Endothelial cell of umbilical vein (primary cell): ENCODE measurements at regions not wholly inside any gene's neighbourhood (a gene's known extent, or its start where the extent isn't known, plus 50 kb on each side); places are given as distances from the start of the nearest gene placed in this dataset.

Source experiments
- BruUV-seq: library from RNA; stranded (reverse); fragments of 400-500 nt; replicated peaks from 2 replicates; lab custom pipeline; 2021; lab: Mats Ljungman, UMichigan
- CTCF ChIA-PET: fragments of 300-600, 350-600 bp; sonication (Branson Sonifier 250); formaldehyde crosslinking; loops from one replicate; lab custom pipeline; 2021; ENCODE audit warnings: antibody characterized with exemption, inconsistent platforms; lab: Charles Lee
- POLR2A ChIA-PET: fragments of 300-600, 350-600 bp; sonication (Branson Sonifier 250); formaldehyde crosslinking; loops from one replicate; lab custom pipeline; 2021; ENCODE audit warnings: antibody characterized with exemption, inconsistent platforms; lab: Charles Lee
- DNase-seq: peaks from one replicate; pipeline ENCODE4 v3.0.0-alpha.2; 2011; ENCODE audit warnings: low read depth, low spot score
- FAIRE-seq: peaks from 2 replicates; lab custom pipeline; 2011; peaks lifted over from hg19 to GRCh38; lab: Jason Lieb, UNC
- H2AFZ ChIP-seq: 2 replicates; pipeline ENCODE4 v1.6.0; 2012; ENCODE audit warnings: low read depth, low read length, control low read depth, inconsistent platforms
- H3K27ac ChIP-seq: 2 replicates; pipeline ENCODE4 v1.5.1; 2011; ENCODE audit warnings: low read depth, mild to moderate bottlenecking, control low read depth, low read length, moderate library complexity; ENCODE audit not compliant: insufficient read depth
- H3K27me3 ChIP-seq, 2 experiments: 2 replicates each; pipeline versions ENCODE4 v1.6.0 to v1.6.1; 2011; ENCODE audit warnings: low read length in 2 of 2, mixed read lengths in 1 of 2; ENCODE audit not compliant: control insufficient read depth in 2 of 2, insufficient read depth in 2 of 2
- H3K36me3 ChIP-seq, 2 experiments: 2 replicates in 1 of 2; 3 replicates in 1 of 2; pipeline ENCODE4 v1.5.1; 2011; ENCODE audit warnings: low read length in 2 of 2, mild to moderate bottlenecking in 1 of 2, moderate library complexity in 1 of 2; ENCODE audit not compliant: control insufficient read depth in 2 of 2, insufficient read depth in 2 of 2; ENCODE audit errors: extremely low read depth in 1 of 2
- H3K4me1 ChIP-seq: 3 replicates; pipeline ENCODE4 v1.5.1; 2011; ENCODE audit warnings: mild to moderate bottlenecking, low read length; ENCODE audit not compliant: control insufficient read depth, insufficient read depth; ENCODE audit errors: extremely low read depth
- H3K4me2 ChIP-seq: 2 replicates; pipeline ENCODE4 v1.6.1; 2011; ENCODE audit warnings: low read length, control low read depth, mixed read lengths; ENCODE audit not compliant: insufficient read depth
- H3K4me3 ChIP-seq, 3 experiments: fragments of 200-600 bp in 1 of 3; sonication (generic), shearing (Covaris generic) in 1 of 3; replicated peaks in 1 of 3; 2 replicates each; pipeline ENCODE4 v1.5.1; 2011 to 2016; ENCODE audit warnings: control low read depth in 3 of 3, low read length in 3 of 3, mild to moderate bottlenecking in 2 of 3, inconsistent platforms in 1 of 3, low read depth in 1 of 3, moderate library complexity in 1 of 3; ENCODE audit not compliant: insufficient read depth in 1 of 3
- H3K79me2 ChIP-seq: 2 replicates; pipeline ENCODE4 v1.6.0; 2012; ENCODE audit warnings: low read length, inconsistent platforms; ENCODE audit not compliant: control insufficient read depth, insufficient read depth
- H3K9ac ChIP-seq: replicated peaks from 2 replicates; pipeline ENCODE3; 2011; ENCODE audit warnings: low read length, control low read depth; ENCODE audit not compliant: insufficient read depth; ENCODE audit errors: extremely low read depth
- H3K9me1 ChIP-seq: replicated peaks from 3 replicates; pipeline ENCODE4 v1.6.0; 2011; ENCODE audit warnings: mild to moderate bottlenecking, low read length; ENCODE audit not compliant: control insufficient read depth, insufficient read depth; ENCODE audit errors: extremely low read depth
- H3K9me3 ChIP-seq: replicated peaks from 2 replicates; pipeline ENCODE4 v1.5.1; 2012; ENCODE audit warnings: low read length, inconsistent platforms; ENCODE audit not compliant: control insufficient read depth, insufficient read depth
- H4K20me1 ChIP-seq: replicated peaks from 2 replicates; pipeline ENCODE3; 2011; ENCODE audit warnings: mild to moderate bottlenecking, low read length; ENCODE audit not compliant: control insufficient read depth, insufficient read depth; ENCODE audit errors: extremely low read depth
- EZH2 ChIP-seq: IDR thresholded peaks from 2 replicates; pipeline ENCODE4 v1.6.1; 2012; ENCODE audit warnings: borderline replicate concordance, low read depth, mild to moderate bottlenecking, moderate library complexity, low read length, inconsistent platforms; ENCODE audit not compliant: severe bottlenecking
- FOS ChIP-seq: IDR thresholded peaks from 2 replicates; pipeline ENCODE4 v1.6.1; 2011; ENCODE audit warnings: mild to moderate bottlenecking, low read length, moderate library complexity, borderline replicate concordance; ENCODE audit not compliant: insufficient read depth
- GATA2 ChIP-seq: IDR thresholded peaks from 2 replicates; pipeline ENCODE4 v1.7.0; 2011; ENCODE audit warnings: low read depth, mild to moderate bottlenecking, moderate library complexity, mixed read lengths, low read length; ENCODE audit not compliant: insufficient read length, insufficient read depth
- JUN ChIP-seq: IDR thresholded peaks from 2 replicates; pipeline ENCODE4 v1.6.1; 2011; ENCODE audit warnings: borderline replicate concordance, low read depth; ENCODE audit not compliant: insufficient read length, insufficient read depth
- MYC ChIP-seq: IDR thresholded peaks from one replicate; pipeline ENCODE4 v1.6.1; 2011; ENCODE audit warnings: mild to moderate bottlenecking, low read depth, low read length
- POLR2A ChIP-seq: IDR thresholded peaks from 2 replicates; pipeline ENCODE4 v1.6.1; 2012; ENCODE audit warnings: low read depth, mild to moderate bottlenecking, control low read depth, low read length
- POLR2AphosphoS5 ChIP-seq: IDR thresholded peaks from 2 replicates; pipeline ENCODE4 v1.6.1; 2012; ENCODE audit warnings: low read depth, mild to moderate bottlenecking, control low read depth, low read length, moderate library complexity; ENCODE audit not compliant: insufficient read depth
- dilution Hi-C: fragments of 300-500 bp; cut with MboI; formaldehyde crosslinking; loops from one replicate; pipeline ENCODE4 v1.15.0; 2019; ENCODE audit warnings: low sequenced_read_pairs; ENCODE audit not compliant: extremely low pct_ligation_motif_present
- intact Hi-C: fragments of 100-400 bp; cut with micrococcal nuclease; formaldehyde crosslinking; loops from one replicate; pipeline ENCODE4 v1.10.0; 2022
- TF ChIP-seq, protein P1 (sequence below): IDR thresholded peaks from 2 replicates; pipeline ENCODE4 v1.6.1; 2011; ENCODE audit not compliant: insufficient read depth, insufficient read length
- TF ChIP-seq, protein P2 (sequence below), 2 donors: IDR thresholded peaks; 1 replicate in 1 of 2; 2 replicates in 1 of 2; pipeline ENCODE4 v1.5.1; 2011; ENCODE audit warnings: low read length in 2 of 2, mild to moderate bottlenecking in 2 of 2, moderate library complexity in 2 of 2, control low read depth in 1 of 2, inconsistent platforms in 1 of 2, low read depth in 1 of 2; ENCODE audit not compliant: insufficient read depth in 1 of 2; ENCODE audit errors: extremely low read depth in 1 of 2

GRCh38 chr3:115464036-115464435 lies 159.3 kb upstream of the GAP43 start:
- H3K36me3 ChIP-seq: no peaks in the 10 kb centered on the region
- dilution Hi-C loops: no loop called here
- TF ChIP-seq MYC (no peak), EZH2 (no peak), FOS (no peak), JUN (no peak), POLR2A (no peak), POLR2AphosphoS5 (no peak), GATA2 (no peak)
- TF ChIP-seq, protein P1, sequence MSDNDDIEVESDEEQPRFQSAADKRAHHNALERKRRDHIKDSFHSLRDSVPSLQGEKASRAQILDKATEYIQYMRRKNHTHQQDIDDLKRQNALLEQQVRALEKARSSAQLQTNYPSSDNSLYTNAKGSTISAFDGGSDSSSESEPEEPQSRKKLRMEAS: no peak
- TF ChIP-seq, protein P2, sequence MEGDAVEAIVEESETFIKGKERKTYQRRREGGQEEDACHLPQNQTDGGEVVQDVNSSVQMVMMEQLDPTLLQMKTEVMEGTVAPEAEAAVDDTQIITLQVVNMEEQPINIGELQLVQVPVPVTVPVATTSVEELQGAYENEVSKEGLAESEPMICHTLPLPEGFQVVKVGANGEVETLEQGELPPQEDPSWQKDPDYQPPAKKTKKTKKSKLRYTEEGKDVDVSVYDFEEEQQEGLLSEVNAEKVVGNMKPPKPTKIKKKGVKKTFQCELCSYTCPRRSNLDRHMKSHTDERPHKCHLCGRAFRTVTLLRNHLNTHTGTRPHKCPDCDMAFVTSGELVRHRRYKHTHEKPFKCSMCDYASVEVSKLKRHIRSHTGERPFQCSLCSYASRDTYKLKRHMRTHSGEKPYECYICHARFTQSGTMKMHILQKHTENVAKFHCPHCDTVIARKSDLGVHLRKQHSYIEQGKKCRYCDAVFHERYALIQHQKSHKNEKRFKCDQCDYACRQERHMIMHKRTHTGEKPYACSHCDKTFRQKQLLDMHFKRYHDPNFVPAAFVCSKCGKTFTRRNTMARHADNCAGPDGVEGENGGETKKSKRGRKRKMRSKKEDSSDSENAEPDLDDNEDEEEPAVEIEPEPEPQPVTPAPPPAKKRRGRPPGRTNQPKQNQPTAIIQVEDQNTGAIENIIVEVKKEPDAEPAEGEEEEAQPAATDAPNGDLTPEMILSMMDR (IDR thresholded peaks at IDR 0.05; ENCODE audit: extremely low read depth in 1 of 2, insufficient read depth in 1 of 2, low read depth in 1 of 2, low read length in 2 of 2): no peak
- H2AFZ ChIP-seq: no peak overlapping the region
- no peaks in the 10 kb centered on the region for H3K9me1 ChIP-seq
- BruUV-seq: no TSS peak
- intact Hi-C loops: no loop called here
- H3K27ac ChIP-seq: no peak overlapping the region
- H3K4me3 ChIP-seq: no peak overlapping the region
- FAIRE-seq (no peak), DNase-seq (no peak)
- H3K79me2 ChIP-seq: no peaks in the 10 kb centered on the region
- CTCF ChIA-PET: no interaction called here
- H3K9me3 ChIP-seq: no peaks in the 10 kb centered on the region
- no peaks in the 10 kb centered on the region for H3K4me1 ChIP-seq
- POLR2A ChIA-PET: no interaction called here
- H3K27me3 ChIP-seq: no peaks in the 10 kb centered on the region
- no peaks in the 10 kb centered on the region for H4K20me1 ChIP-seq
- no peak overlapping the region for H3K9ac ChIP-seq
- H3K4me2 ChIP-seq: no peak overlapping the region
